ENCODE measurements at regions not wholly inside any gene's neighbourhood (a gene's known extent, or its start where the extent isn't known, plus 50 kb on each side); places are given as distances from the start of the nearest gene placed in this dataset.

DNA sequence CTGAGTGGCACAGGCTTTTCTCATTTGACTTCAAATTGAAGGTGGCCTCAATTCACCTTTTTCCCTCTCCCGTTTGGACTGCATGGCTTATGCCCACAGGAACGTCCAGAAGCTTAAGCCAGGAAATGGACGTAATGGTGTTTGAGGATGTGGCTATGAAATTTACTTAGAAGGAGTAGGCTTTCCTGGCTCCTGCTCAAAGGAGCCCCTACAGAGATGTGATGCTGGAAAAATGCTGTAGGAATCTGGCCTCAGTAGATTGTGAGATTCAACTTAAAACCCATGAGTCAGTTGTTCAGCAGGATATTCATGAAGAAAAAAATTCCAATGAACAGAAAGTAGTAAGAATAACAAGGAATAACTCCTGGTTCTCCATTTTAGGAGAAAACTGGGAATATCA is 129.0 kb downstream of the ICOS start:
- Histone ChIP-seq H3K4me3 (ENCODE audit: low read depth, low read length) (no peak overlapping the region), H3K27me3 (ENCODE audit: control insufficient read depth, insufficient read depth, low read length) (no peaks in the 10 kb centered on the region), H3K27ac (ENCODE audit: low read depth, low read length) (no peak overlapping the region), H3K9me3 (ENCODE audit: control insufficient read depth, insufficient read depth, low read length) (no peaks in the 10 kb centered on the region), H3K4me1 (ENCODE audit: control insufficient read depth, insufficient read depth, low read length) (no peaks in the 10 kb centered on the region), H3K36me3 (ENCODE audit: control insufficient read depth, insufficient read depth, low read length) (no peaks in the 10 kb centered on the region)
- peak in 1 of 6 donors; percentile 26 for DNase-seq (ENCODE audit: low read depth in 4 of 6, low spot score in 6 of 6)
- WGBS (ENCODE audit: insufficient coverage) = 100% methylated on average over 2 of the region's 3 CpGs

DNA sequence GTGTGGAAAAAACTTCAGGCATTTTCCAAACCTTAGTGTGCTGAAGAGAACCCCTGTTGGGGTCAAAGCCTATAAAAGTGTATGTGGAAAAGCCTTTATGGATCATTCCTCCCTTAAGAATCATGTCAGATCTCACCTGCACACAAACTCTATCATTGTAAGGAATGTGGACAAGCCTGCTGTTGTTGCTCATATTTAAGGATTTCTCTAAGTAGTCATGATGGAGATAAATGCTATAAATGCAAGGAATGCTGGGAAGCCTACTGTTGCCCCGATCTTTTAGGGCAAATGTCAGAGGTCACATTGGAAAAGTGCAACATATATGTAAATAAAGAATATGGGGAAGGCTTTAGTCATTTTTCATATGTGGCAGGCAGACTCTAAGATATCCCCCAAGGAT is 129.5 kb downstream of the ICOS start:
- Histone ChIP-seq H3K4me1 (ENCODE audit: control insufficient read depth, insufficient read depth, low read length) (no peaks in the 10 kb centered on the region), H3K4me3 (ENCODE audit: low read depth, low read length) (no peak overlapping the region), H3K36me3 (ENCODE audit: control insufficient read depth, insufficient read depth, low read length) (no peaks in the 10 kb centered on the region), H3K27me3 (ENCODE audit: control insufficient read depth, insufficient read depth, low read length) (no peaks in the 10 kb centered on the region), H3K27ac (ENCODE audit: low read depth, low read length) (no peak overlapping the region), H3K9me3 (ENCODE audit: control insufficient read depth, insufficient read depth, low read length) (no peaks in the 10 kb centered on the region)
- WGBS (ENCODE audit: insufficient coverage) = 83% methylated on average over 1 of the region's 1 CpG
- no peak for DNase-seq (ENCODE audit: low read depth in 4 of 6, low spot score in 6 of 6)

DNA sequence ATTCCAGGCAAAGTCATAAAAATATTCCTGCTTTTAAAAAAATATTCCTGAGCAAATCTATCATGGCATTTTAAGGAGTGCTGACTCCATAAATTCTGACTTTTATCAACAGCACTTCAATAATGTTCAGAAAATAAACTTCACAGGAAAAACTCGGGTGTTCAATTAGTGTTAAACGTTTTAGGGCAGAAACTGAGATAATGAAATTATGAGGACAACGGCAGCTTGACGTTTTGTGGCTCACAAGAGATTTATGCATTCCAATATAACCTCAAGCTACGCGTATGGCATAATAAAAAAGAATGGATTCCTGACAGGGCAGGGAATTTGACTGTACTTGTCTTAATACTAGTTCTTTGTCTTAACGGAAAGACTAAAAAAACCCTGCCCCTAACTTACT is 133.2 kb downstream of the ICOS start:
- peak in 1 of 6 donors; percentile 60 for DNase-seq (ENCODE audit: low read depth in 4 of 6, low spot score in 6 of 6)
- H3K4me1 ChIP-seq (ENCODE audit: control insufficient read depth, insufficient read depth, low read length) = no peaks in the 10 kb centered on the region
- H3K4me3 ChIP-seq (ENCODE audit: low read depth, low read length) = no peak overlapping the region
- no peaks in the 10 kb centered on the region for H3K36me3 ChIP-seq (ENCODE audit: control insufficient read depth, insufficient read depth, low read length)
- H3K9me3 ChIP-seq (ENCODE audit: control insufficient read depth, insufficient read depth, low read length) = no peaks in the 10 kb centered on the region
- H3K27me3 ChIP-seq (ENCODE audit: control insufficient read depth, insufficient read depth, low read length) = no peaks in the 10 kb centered on the region
- WGBS (ENCODE audit: insufficient coverage) = no CpG with 5 or more reads among the region's 7 CpGs
- H3K27ac ChIP-seq (ENCODE audit: low read depth, low read length) = no peak overlapping the region

DNA sequence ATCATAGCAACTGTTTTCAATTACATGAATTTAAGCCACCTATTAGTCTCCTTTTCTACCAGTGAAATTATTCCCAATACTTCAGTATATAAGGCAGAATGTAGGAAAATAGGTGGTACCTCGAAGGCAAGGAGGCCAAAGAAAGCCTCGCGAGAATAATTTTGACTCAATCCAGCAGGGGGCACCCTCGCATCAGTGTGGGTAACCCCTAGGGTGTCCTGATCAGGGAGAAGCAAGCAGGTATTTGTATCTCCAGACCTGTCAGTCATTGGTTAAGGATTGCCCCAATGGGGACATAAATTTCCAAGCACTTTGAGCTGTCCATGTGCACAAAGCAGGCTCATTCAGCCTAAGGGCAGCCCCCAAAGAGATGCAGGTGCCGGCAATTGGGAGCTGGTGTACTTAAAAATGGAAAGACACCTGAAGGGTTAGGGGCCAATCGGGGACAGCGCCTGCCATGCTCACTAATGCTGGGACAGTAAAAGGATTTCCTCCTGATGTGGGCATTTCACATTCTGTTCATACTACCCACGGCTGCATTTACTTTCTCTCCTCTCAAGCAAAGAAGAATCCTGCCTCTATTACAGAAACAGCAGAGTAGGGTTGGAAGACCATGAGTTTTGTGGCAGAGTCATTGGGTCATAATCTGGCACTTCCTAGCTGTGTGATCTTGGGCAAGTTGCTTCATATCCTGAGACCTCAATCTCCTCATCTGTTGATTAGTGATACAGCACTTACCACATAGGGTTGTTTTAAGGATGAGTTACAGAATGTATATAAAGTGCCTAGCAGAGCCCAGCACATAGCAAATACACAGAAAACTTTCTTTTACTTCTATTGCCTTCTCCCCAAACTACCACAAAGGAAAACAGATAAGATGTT is 136.1 kb downstream of the ICOS start:
- peak in 2 of 6 donors; percentile 11 to 16 for DNase-seq (ENCODE audit: low read depth in 4 of 6, low spot score in 6 of 6)
- Histone ChIP-seq H3K27ac (ENCODE audit: low read depth, low read length) (no peak overlapping the region), H3K36me3 (ENCODE audit: control insufficient read depth, insufficient read depth, low read length) (no peaks in the 10 kb centered on the region), H3K9me3 (ENCODE audit: control insufficient read depth, insufficient read depth, low read length) (no peaks in the 10 kb centered on the region), H3K4me1 (ENCODE audit: control insufficient read depth, insufficient read depth, low read length) (no peaks in the 10 kb centered on the region), H3K4me3 (ENCODE audit: low read depth, low read length) (no peak overlapping the region), H3K27me3 (ENCODE audit: control insufficient read depth, insufficient read depth, low read length) (no peaks in the 10 kb centered on the region)
- WGBS (ENCODE audit: insufficient coverage) = 53% methylated on average over 5 of the region's 8 CpGs

DNA sequence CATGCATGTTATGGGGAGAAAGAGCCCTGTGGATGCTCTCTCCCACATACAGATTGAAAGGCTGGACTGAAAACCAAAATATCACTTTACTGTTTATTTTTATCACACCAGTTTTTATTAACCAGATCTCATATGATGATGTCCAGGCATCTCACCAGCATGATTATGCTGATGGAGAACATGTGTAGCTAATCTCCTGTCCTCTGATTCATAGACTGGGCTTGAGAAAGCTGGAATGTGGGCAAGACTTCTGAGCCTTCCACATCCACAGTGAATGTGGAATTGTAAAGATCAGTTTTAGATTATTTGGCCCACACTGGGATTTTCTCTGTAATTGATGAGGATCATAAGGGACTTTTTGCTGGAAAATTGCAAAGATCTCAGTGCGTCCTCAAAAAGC is 137.9 kb downstream of the ICOS start:
- H3K27ac ChIP-seq (ENCODE audit: low read depth, low read length) = no peak overlapping the region
- no peaks in the 10 kb centered on the region for H3K9me3 ChIP-seq (ENCODE audit: control insufficient read depth, insufficient read depth, low read length)
- H3K4me1 ChIP-seq (ENCODE audit: control insufficient read depth, insufficient read depth, low read length) = no peaks in the 10 kb centered on the region
- H3K36me3 ChIP-seq (ENCODE audit: control insufficient read depth, insufficient read depth, low read length) = no peaks in the 10 kb centered on the region
- H3K27me3 ChIP-seq (ENCODE audit: control insufficient read depth, insufficient read depth, low read length) = no peaks in the 10 kb centered on the region
- H3K4me3 ChIP-seq (ENCODE audit: low read depth, low read length) = no peak overlapping the region
- no peak for DNase-seq (ENCODE audit: low read depth in 4 of 6, low spot score in 6 of 6)
- no CpG with 5 or more reads among the region's 1 CpG for WGBS (ENCODE audit: insufficient coverage)

DNA sequence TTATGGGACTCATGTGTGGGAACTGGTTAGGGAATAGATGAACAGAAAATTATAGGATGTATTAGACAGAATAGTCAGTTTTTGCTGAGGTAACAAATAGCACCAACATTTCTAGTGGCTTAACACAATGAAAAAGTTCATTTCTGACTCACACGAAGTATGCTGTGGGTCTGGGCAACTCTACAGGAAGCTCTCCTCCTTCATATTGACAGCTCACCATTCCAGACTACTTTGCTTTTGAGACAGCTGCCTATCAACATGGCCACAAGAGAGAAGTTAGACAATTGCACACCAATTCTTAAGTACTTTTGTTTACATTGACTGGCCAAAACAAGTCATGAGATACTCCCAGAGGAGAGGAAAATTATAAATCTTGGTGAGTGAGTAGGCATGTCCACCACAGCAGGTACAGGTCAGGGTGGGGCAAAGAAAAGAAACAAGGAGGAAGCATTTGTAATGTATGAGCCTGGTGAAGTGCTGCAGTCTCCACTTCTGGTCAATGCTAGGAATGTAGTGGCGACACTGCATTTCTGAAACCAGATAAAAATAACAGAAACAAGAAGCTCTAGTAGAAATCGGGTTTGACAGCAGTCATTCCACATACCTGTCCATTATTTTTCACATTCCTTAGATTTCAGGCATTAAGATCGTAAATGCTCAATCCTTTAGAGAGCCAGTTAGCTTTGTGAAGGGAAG is 141.6 kb downstream of the ICOS start:
- no peaks in the 10 kb centered on the region for H3K36me3 ChIP-seq (ENCODE audit: control insufficient read depth, insufficient read depth, low read length)
- DNase-seq (ENCODE audit: low read depth in 4 of 6, low spot score in 6 of 6) = no peak
- 73% methylated on average over 3 of the region's 4 CpGs for WGBS (ENCODE audit: insufficient coverage)
- no peaks in the 10 kb centered on the region for H3K9me3 ChIP-seq (ENCODE audit: control insufficient read depth, insufficient read depth, low read length)
- no peak overlapping the region for H3K4me3 ChIP-seq (ENCODE audit: low read depth, low read length)
- no peak overlapping the region for H3K27ac ChIP-seq (ENCODE audit: low read depth, low read length)
- no peaks in the 10 kb centered on the region for H3K27me3 ChIP-seq (ENCODE audit: control insufficient read depth, insufficient read depth, low read length)
- H3K4me1 ChIP-seq (ENCODE audit: control insufficient read depth, insufficient read depth, low read length) = no peaks in the 10 kb centered on the region

- peak in 2 of 6 donors; percentile 47 to 76 for DNase-seq (ENCODE audit: low read depth in 4 of 6, low spot score in 6 of 6)
- WGBS (ENCODE audit: insufficient coverage) = 78% methylated on average over 10 of the region's 12 CpGs
Measured at GRCh38 chr2:204081487-204082425, 145.2 kb downstream of the ICOS start.

GRCh38 chr2:204086167-204086566 is 149.6 kb downstream of the ICOS start:
- no peaks in the 10 kb centered on the region for H3K36me3 ChIP-seq (ENCODE audit: control insufficient read depth, insufficient read depth, low read length)
- no CpG with 5 or more reads among the region's 1 CpG for WGBS (ENCODE audit: insufficient coverage)

More at GRCh38 chr2:204081487-204082425, 145.2 kb downstream of the ICOS start:
- H3K27ac ChIP-seq (ENCODE audit: low read depth, low read length) = no peak overlapping the region
- no peaks in the 10 kb centered on the region for H3K36me3 ChIP-seq (ENCODE audit: control insufficient read depth, insufficient read depth, low read length)
- no peaks in the 10 kb centered on the region for H3K4me1 ChIP-seq (ENCODE audit: control insufficient read depth, insufficient read depth, low read length)
- H3K9me3 ChIP-seq (ENCODE audit: control insufficient read depth, insufficient read depth, low read length) = no peaks in the 10 kb centered on the region
- H3K4me3 ChIP-seq (ENCODE audit: low read depth, low read length) = no peak overlapping the region
- no peaks in the 10 kb centered on the region for H3K27me3 ChIP-seq (ENCODE audit: control insufficient read depth, insufficient read depth, low read length)

GRCh38 chr2:204089105-204089504 is 152.5 kb downstream of the ICOS start:
- no peak for DNase-seq (ENCODE audit: low read depth in 4 of 6, low spot score in 6 of 6)
- H3K9me3 ChIP-seq (ENCODE audit: control insufficient read depth, insufficient read depth, low read length) = no peaks in the 10 kb centered on the region
- no peaks in the 10 kb centered on the region for H3K36me3 ChIP-seq (ENCODE audit: control insufficient read depth, insufficient read depth, low read length)
- no peak overlapping the region for H3K27ac ChIP-seq (ENCODE audit: low read depth, low read length)
- H3K4me3 ChIP-seq (ENCODE audit: low read depth, low read length) = no peak overlapping the region
- H3K4me1 ChIP-seq (ENCODE audit: control insufficient read depth, insufficient read depth, low read length) = no peaks in the 10 kb centered on the region
- WGBS (ENCODE audit: insufficient coverage) = no CpG with 5 or more reads among the region's 2 CpGs
- H3K27me3 ChIP-seq (ENCODE audit: control insufficient read depth, insufficient read depth, low read length) = no peaks in the 10 kb centered on the region

More at GRCh38 chr2:204086167-204086566, 149.6 kb downstream of the ICOS start:
- Histone ChIP-seq H3K27me3 (ENCODE audit: control insufficient read depth, insufficient read depth, low read length) (no peaks in the 10 kb centered on the region), H3K4me3 (ENCODE audit: low read depth, low read length) (no peak overlapping the region), H3K9me3 (ENCODE audit: control insufficient read depth, insufficient read depth, low read length) (no peaks in the 10 kb centered on the region), H3K27ac (ENCODE audit: low read depth, low read length) (no peak overlapping the region), H3K4me1 (ENCODE audit: control insufficient read depth, insufficient read depth, low read length) (no peaks in the 10 kb centered on the region)
- DNase-seq (ENCODE audit: low read depth in 4 of 6, low spot score in 6 of 6) = no peak

All from spinal cord (tissue), 9 donors.